Stimulated activated CD4-positive, alpha-beta T cell treated with anti-CD3 and anti-CD28 coated beads, TNF-alpha, amount 100 ng/mL, for 1 hour (primary cell): ENCODE measurements at regions not wholly inside any gene's neighbourhood (a gene's known extent, or its start where the extent isn't known, plus 50 kb on each side); places are given as distances from the start of the nearest gene placed in this dataset.

Experiments
- DNase-seq, 3 donors: peaks; one replicate each; pipeline ENCODE4 v3.0.0-alpha.2; 2020; ENCODE audit warnings: low read depth in 3 of 3, low spot score in 1 of 3

DNA sequence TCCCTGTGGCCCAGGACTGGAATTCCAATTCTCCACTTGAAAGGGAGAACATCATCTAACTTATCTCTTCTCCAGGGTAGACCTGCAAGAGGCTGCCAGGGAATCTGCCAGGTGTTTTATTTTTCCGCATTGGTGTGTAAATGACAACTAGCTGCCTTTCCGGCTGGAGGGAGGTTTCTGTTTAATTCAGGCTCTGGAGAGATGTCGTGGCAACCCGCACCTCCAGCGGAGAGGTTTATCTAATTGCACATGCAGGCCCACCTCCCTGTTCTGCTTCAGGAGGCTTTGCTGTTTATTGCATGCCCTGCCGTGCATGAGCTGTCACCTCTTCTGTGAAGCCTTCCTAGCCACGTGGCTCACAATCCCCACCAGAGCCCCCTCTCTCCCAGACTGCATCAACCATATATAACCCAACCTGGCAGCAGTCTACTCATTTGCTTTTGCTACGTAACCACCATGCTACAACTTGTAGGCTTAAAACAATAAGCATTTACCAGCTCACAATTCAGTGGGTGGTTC lies 151.6 kb downstream of the C1orf94 start:
- DNase-seq, result no peak

DNA sequence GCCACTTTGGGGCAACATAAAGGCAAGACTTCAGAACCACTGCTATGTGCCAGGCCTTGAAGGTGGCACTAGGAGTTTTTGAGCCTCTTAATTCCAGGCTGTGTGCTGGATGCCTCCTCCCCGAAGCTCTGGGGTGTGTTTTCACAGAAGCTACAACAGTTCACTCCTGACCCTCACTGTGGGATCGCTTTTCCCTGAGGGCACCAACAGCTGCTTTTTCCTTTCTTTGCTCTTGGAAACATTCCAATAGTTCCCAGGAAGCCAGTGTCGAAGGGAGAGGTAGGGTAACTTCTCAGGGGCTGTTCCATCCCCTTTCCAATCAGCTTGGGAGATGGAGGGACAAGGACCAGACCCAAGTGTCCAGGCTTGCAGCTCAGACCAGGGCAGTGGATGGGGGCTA lies 153.4 kb downstream of the C1orf94 start:
- DNase-seq, result no peak

DNA sequence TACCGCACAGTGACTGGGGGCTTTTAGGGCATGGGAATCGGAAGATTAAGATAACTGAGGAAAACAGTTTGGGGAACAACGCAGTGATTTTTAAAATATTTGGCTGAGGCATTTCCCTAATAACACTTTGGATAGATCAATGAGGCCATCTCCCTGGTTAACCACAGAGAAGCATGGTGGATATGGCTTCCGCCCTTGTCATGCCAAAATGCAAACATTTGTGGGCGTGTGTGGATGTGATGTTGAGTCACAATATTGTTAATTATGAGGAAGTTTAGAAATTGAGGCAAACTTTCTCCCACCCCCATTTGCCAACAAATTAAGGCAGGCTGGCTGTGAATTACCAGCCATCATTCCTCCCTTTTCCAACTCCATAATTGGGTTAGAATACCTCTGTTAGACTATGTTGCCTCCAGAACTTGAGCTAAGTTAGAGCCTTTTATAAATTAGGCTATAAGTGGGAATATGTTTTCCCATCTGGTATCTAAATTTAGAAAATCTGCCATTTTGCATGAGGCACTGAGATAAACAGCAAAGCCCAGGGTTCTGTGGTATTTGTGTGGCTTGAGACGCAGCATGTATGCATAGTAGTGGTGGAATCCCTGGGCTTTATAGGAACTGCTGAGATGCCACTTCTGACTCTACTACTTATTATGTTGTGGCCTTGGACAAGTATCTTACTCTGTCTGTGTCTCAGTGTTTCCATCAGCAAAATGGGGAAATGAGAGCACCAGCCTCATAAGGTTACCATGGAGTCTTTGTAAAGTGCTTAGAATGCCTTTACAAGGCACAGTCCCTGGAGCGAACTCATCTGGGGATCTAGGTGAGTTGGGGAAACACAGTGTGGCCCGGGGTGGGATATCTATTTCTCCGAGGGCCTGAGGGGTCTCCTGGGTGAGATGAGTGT lies 154.6 kb downstream of the C1orf94 start:
- no peak for DNase-seq

DNA sequence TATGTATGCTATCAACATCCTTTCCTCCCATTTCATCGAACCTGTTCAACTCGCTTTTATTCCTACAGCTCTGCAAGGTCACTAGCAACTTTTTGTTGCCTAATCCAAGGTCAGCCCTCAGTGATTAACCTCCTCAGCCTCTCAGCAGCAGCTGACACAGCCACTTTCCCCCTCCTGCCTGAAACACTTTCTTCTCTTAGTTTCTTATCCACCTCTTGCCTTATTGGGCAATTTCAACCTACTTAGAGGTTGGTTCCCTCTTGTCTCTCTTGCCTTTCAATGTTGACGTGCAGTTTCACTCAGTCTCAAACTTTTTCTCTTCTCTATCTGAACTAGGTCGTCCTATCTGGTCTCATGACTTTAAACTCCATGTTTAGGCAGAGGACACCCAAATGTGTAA lies 156.3 kb downstream of the C1orf94 start:
- no peak for DNase-seq

DNA sequence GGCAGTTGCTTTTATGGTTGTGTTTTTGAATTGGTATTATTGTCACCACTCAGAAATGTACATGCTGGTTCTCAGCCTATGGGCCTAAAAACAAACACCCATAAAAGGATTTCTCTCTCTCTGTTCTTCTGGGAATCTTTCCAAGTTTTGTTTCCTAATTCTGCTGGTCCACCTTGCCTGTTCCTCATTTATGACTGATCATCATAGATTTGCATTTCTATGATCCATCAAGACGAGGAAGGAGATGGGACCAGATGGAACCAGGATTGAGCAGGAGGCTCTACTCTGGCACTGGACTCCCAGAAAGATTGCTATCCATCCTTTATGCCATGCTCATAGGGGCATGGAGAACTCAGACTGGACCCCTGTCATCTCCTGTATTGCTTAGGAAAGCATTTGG lies 162.2 kb downstream of the C1orf94 start:
- DNase-seq, result no peak

DNA sequence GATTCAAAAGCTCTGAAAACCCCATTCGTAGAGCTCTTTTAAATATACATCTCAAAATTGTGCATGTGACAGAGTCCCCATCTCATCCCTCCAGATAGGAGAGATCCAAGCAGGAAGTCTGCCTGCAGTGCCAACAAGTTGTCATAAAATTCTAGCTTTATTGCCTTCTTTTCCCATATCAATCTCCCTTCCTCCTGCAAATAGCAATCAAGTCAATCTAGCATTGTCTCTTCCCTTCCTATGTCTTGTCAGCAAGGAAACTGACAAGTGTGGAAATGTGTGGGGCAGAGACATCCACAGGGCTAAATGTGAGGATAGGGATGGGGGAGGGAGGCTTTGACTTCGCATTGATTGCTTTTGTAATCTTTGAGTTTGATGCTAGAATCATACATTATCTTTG lies 165.2 kb downstream of the C1orf94 start:
- no peak for DNase-seq

DNA sequence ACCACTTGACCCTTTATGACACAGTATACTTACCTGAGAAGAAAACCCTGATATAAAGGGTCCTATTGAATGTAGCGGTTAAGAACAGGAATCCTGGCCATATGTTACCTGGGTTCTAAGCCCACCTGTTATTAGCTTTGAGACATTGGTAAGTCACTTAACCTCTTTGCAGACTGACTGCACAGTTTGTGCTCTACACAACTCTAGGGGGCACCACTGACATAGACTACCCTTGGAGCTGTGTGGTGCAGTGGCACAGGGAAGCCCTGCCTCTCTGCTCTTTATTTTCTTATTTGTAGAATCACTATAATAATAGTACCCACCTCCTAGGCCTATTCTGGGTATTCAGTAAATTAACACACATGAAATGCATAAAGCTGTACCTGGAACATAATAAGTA lies 165.6 kb downstream of the C1orf94 start:
- no peak for DNase-seq

DNA sequence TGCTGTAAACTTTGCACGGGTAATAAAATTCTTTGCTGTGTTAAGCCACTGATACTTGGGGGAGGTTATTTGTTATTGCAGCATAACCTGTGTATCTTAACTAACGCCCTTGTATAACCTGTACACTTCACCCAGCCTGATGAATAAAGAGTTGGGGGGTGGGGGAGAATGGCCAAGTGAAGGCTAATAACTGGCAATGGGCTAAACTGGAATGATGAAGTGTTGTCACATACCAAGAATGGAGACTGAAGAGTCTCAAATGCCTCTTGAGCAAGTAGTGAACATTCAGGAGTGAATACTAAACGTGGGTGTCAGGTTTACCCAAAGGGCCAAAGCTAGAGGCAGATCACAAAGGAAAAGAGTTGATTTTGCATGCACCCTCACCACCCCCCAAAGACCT lies 169.4 kb downstream of the C1orf94 start:
- no peak for DNase-seq

DNA sequence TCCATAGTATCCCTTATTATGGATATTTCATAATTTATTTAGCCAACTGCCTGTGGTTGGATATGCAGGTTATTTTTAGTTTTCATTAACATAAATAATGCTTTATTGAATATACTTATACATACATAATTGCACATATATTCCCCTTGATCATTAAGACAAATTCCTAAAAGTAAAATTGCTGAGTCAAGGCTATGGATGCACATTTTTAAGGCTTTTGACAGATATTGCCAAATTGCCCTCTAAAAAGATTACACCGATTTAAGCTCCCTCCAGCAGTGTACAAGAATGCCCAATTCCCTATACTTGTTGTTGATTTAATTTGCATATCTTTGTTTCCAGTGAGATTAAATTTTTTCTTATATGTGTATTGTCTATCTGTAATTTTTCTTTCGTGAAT lies 176.7 kb downstream of the C1orf94 start:
- DNase-seq, result no peak

DNA sequence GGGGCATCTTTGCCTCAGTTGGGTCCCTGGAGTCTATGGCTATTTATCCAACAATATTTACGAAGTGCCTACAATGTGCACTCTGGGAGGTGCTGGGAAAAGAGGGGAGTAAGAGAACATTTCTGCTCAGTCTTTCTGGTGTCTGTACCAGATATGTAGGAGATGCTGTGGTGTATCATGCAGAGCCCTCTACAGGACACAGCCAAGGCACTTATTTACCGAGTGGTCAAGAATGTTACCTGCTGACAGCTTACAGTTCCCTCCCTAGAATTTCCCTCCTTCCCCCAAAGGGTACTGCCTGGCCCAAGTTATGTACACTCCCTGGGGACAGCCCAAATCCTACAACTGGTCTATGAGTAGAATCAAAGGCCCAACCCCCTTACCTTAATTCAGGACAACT lies 177.7 kb downstream of the C1orf94 start:
- no peak for DNase-seq

DNA sequence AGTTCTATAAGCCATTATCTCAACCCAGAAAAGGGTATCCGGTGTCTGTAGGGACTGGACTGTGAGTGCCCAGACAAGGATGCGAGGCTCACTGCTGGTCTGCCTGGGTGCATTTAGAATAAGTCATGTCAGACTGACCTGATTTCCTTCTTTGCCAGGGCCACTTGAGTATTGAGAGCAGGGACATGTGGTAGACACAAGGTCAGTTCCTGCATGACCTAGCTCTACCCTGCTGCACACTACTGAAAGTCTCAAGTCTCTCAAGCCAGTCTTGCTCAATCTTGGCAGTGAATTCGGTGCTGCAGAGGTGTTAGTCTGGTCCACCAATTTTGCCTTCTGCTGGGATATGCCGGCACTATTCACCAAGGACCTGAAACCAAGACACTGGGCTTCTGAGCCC lies 180.1 kb downstream of the C1orf94 start:
- DNase-seq, result no peak

DNA sequence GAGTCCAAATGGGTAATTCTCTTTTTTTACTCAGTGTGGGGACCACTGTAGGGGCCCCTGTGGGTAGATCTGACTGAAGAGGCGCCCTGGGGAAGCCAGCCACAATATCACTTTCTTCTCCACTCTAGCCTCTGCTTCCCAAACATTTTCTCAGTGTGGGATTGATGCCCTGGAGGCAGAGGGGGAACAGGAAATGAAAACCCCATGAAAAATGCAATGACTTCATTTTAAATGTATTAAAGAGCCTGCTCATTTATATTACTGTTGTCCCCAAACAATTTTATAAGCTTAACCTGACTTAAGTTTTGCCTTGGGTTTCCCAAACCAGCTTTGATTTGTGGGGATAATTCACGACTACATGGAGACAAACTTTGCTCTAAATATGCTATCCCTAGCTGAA lies 181.9 kb downstream of the C1orf94 start:
- no peak for DNase-seq

DNA sequence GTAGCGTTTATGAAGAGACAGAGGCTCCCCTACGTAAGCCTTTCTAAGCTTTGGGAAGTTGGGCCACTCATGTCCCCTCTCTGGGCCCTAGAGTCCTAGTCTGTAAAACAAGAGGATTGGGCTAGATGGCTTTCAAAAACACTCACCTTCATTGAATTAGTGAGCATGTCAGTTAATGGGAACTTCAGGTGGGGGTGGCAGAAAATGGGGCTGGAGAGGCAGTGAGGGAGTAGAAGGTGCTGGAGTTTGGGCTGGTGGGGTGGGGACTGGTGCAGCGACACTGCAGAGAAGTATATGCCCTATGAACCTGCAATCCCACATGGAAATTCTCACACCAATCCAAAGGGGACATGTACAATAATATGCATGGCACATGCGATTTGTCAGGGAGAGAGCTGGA lies 182.7 kb downstream of the C1orf94 start:
- DNase-seq, result no peak

DNA sequence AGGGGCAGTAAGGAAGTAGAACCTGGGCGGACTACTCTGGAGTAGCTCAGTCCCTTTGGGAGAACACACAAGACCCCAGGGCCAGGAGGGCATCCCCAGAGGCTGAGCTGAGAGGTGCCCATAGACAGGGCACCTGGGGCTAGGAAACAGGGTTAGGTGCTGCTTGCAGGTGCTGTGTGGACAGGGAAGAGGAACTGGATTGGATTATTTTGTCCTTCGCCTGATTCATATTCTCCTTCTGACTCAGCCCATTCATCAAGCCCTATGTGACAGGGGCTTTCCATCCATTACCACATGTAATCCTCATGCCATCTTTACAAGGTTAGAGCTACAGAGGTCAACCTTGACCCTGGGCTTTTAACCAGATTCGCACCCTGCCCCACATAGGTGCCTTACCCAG lies 183.9 kb downstream of the C1orf94 start:
- DNase-seq, result no peak

DNA sequence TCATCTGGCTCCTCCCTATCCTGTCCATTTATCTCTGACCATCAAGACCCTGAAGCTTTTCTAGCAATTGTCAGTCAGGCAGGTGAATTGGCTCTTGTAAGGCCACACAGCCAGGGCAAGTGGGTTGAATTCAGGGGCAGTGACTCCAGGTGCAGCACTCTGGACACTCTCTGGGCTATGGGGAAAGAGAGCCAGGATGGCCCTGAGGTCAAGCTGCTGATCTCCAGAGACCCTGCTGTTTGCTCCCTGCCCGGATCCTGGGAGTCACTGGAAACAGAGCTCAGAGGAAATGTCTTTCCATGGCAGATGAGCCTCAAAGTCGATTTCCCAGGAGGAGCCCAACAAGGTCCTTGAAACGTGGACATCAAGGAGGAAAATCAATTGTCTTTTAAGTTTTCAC lies 184.4 kb downstream of the C1orf94 start:
- DNase-seq, result no peak

DNA sequence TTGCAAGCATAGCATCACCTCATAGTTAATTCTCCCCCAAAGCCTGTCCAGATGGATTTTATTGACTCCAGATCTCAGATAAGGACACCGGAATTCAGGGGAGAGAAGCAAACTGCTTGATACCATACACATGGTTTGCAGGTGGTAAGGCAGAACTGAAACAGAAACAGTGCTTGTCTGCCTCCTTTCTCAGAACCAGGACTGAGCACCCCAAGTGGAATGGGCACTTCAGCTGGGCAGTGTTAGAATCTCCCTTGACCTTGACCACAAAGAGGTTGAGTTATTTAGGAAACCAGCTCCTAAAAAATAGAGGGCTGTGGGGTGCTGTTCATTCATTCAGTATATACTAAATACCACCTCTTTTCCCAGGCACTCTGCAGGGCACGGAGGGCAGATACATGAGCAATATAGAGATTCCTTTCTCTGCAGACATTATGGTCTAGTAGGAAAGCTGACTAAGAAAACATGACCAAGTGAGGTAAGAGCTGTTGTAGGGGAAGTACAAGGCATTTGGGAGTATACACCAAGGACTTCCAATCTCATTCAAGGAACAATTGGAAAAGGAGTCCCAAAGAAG lies 185.2 kb downstream of the C1orf94 start:
- no peak for DNase-seq

DNA sequence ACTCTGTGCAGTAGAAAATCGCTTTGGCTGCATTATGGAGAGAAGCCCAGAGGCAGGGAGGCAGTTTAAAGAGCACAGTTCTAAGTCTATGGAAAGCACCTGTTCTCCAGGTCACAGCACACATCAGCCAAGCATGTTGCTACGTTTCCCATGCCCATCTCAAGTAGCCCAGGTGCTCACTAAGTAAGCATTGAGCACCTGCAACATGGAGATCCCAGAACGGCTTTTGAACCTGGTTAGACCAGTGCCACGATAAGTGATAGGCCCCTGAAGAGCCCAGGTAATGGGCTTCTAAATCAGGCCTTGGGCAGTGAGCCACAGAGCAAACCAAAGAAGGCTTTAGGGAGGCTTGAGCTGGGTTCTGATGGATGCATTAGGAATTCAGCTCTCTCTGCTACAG lies 186.2 kb downstream of the C1orf94 start:
- no peak for DNase-seq

DNA sequence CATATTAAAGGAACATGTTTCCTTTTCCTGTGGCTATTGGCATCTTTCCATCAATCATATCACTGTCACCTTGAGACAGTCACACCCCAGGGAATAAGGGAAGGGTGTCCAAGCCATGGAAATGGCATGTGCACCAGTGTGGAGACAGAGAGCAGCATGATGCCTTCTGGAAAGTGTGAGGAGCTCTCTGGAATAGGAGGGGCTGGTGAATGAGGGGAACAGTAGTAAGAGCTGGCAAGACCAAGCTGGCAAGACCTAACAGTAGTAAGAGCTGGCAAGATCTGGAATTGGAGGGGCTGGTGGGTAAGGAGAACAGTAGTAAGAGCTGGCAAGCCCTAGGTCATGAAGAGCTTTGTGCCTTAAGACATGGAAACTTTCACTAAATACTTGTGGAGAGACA lies 186.7 kb downstream of the C1orf94 start:
- DNase-seq, result no peak

DNA sequence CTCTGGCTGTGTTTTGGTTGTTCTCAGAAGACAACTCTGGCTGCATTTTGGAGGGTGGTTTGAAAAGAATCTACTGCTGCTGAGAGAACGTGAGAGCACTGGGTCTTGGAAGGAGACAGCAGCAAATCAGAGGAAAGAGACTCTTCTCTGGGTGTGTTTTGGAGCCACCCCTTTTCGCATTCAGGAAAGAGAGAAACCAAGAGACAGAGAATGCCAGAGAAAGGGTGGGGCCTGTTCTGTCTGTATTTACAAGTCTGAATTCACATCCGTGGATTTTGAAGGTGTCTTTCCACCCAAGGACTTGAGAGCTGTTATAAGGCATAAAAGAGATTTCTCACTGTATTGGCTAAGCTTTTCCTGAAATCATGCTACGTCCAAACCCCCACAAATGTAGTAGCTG lies 187.2 kb downstream of the C1orf94 start:
- DNase-seq, result no peak

DNA sequence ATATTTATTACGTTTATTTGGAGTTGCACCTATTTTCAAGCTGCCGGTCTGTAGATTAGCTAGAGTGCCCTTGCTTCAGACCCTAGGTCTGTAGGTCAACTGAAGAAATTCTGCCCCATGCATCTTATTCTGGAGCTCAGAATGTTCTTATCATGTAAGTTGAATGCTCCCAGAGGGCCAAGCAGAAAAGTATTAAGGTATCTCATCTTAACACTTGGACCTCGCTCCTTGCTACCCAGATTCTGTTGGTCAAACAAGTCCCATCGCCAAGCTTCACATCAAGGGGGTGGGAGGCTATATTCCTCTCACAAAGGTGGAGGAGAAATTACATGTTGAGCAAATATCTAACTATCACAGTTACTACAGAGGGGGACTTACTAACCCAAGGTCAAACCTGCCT lies 187.7 kb downstream of the C1orf94 start:
- no peak for DNase-seq

DNA sequence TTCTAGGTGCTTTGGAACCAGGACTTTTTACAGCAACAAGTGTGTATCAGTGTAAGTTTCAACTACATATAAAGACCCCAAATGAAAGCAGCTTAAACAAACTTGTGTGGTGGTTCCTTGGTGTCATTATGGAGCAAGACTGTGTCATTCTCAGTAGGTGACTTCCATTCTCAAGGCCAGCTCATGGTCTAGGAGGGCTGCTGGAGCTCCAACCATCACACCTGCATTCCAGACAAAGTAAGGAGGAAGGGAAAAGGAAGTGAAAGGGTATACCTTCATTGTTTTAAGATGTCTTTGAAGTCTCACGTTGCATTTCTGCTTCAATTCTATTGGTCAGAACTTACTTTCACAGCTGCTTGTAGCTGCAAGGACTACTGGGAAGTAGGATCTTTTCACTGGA lies 188.6 kb downstream of the C1orf94 start:
- no peak for DNase-seq

DNA sequence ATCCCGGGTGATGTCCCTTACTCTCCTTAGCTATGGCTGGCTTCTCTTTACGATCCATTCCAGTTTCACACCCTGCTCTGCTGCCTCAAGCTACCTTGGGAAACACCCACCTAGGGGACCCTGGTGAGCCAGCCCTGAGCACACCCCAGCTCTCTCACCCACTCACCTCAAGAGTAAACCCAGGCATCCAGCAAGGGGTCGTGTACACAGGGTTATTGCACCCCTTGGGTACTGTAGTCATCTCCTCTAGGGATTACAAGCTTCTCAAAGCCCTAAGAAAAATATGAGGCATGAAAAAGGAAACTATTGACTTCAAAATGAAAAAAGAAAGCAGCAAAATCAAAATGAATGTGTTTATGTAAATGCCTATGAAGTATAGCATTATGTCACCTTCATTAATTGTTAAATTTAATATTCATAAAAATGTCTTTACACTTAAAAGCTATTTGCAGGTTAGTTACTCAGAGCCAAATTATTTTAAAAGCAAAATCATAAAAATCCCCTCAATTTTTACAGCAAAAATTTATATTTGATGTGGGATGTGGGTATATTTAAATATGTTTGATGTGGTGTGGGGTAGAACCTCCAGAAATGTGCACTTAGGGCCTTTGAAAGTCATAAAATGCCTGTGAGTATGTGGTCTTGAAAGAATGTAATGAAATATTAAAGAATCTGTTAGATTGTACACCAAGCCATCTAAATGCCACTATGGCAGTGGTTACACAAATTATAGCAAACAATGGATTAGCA lies 190.3 kb downstream of the C1orf94 start:
- no peak for DNase-seq
